Activated CD4-positive, alpha-beta T cell treated with anti-CD3 and anti-CD28 coated beads, Interleukin-2, Interleukin-6, amounts not matched to agents 100 ng/mL and 50 ng/mL, durations not matched to agents 16 hours and 8 hours (primary cell): ENCODE measurements at regions not wholly inside any gene's neighbourhood (a gene's known extent, or its start where the extent isn't known, plus 50 kb on each side); places are given as distances from the start of the nearest gene placed in this dataset.
"Not testable (repeated sequence)": the region's sequence is repeated elsewhere in the genome, so short reads cannot be mapped to it uniquely, and the experiment has no call there.

Experiments
- DNase-seq: peaks from one replicate; pipeline ENCODE4 v3.0.0-alpha.2; 2020

GRCh38 chr20:12211361-12211760, 293.7 kb downstream of the BTBD3 start:
- DNase-seq, result no peak

- no peak for DNase-seq
Observed at GRCh38 chr20:12217382-12217781, 299.7 kb downstream of the BTBD3 start.

- no peak for DNase-seq
Observed at GRCh38 chr20:12219798-12220197, 302.1 kb downstream of the BTBD3 start.

GRCh38 chr20:12223057-12223456, 305.4 kb downstream of the BTBD3 start:
- no peak for DNase-seq

- no peak for DNase-seq
Observed at GRCh38 chr20:12225898-12226297, 308.2 kb downstream of the BTBD3 start.

- DNase-seq, result no peak
Observed at GRCh38 chr20:12229891-12230290, 312.2 kb downstream of the BTBD3 start.

- DNase-seq, result no peak
Observed at GRCh38 chr20:12237772-12238171, 320.1 kb downstream of the BTBD3 start.

GRCh38 chr20:12241065-12241464, 323.4 kb downstream of the BTBD3 start:
- no peak for DNase-seq

GRCh38 chr20:12243327-12243726, 325.6 kb downstream of the BTBD3 start:
- no peak for DNase-seq

- DNase-seq, result no peak
Observed at GRCh38 chr20:12248481-12248880, 330.8 kb downstream of the BTBD3 start.

GRCh38 chr20:12250661-12251060, 333.0 kb downstream of the BTBD3 start:
- DNase-seq, result not testable (repeated sequence)

GRCh38 chr20:12252793-12253192, 335.1 kb downstream of the BTBD3 start:
- no peak for DNase-seq

GRCh38 chr20:12255461-12255970, 337.8 kb downstream of the BTBD3 start:
- no peak for DNase-seq

- DNase-seq, result no peak
Observed at GRCh38 chr20:12256806-12257205, 339.1 kb downstream of the BTBD3 start.

- DNase-seq, result no peak
Observed at GRCh38 chr20:12262747-12263146, 345.1 kb downstream of the BTBD3 start.

- DNase-seq, result no peak
Observed at GRCh38 chr20:12264711-12265110, 347.0 kb downstream of the BTBD3 start.

GRCh38 chr20:12265662-12266061, 348.0 kb downstream of the BTBD3 start:
- DNase-seq, result no peak

GRCh38 chr20:12269579-12269978, 351.9 kb downstream of the BTBD3 start:
- DNase-seq, result no peak

GRCh38 chr20:12270863-12271262, 353.2 kb downstream of the BTBD3 start:
- no peak for DNase-seq

GRCh38 chr20:12276011-12276673, 358.4 kb downstream of the BTBD3 start:
- DNase-seq, result no peak

GRCh38 chr20:12287575-12287974, 369.9 kb downstream of the BTBD3 start:
- DNase-seq, result no peak

GRCh38 chr20:12289465-12289864, 371.8 kb downstream of the BTBD3 start:
- DNase-seq, result no peak

- no peak for DNase-seq
Observed at GRCh38 chr20:12291386-12291785, 373.7 kb downstream of the BTBD3 start.

GRCh38 chr20:12293900-12294299, 376.2 kb downstream of the BTBD3 start:
- no peak for DNase-seq

GRCh38 chr20:12294678-12295077, 377.0 kb downstream of the BTBD3 start:
- no peak for DNase-seq
